Adrenal gland (tissue), 5 donors: ENCODE measurements at regions not wholly inside any gene's neighbourhood (a gene's known extent, or its start where the extent isn't known, plus 50 kb on each side); places are given as distances from the start of the nearest gene placed in this dataset.

Experiments used
- POLR2A ChIP-seq, 2 donors: fragments of 450-650 bp; IDR thresholded peaks; one replicate each; pipeline ENCODE4 v1.6.1; 2017; ENCODE audit warnings: antibody characterized with exemption in 2 of 2, mild to moderate bottlenecking in 2 of 2, moderate library complexity in 1 of 2
- TF ChIP-seq, protein P1 (sequence below), 6 experiments: fragments of 450-650 bp in 4 of 6; fragments of 200-600 bp in 2 of 6; sonication (generic) in 1 of 6; IDR thresholded peaks; 1 replicate in 5 of 6; 2 replicates in 1 of 6; pipeline versions ENCODE4 v1.5.1 to v1.8.0; 2016 to 2021; ENCODE audit warnings: antibody characterized with exemption in 6 of 6, mild to moderate bottlenecking in 2 of 6, moderate library complexity in 1 of 6
- donor health status: DM: no; HTN: no; CAD: no.

GRCh38 chr3:197407053-197407452 is 108.6 kb upstream of the DLG1 start:
- TF ChIP-seq, protein P1, sequence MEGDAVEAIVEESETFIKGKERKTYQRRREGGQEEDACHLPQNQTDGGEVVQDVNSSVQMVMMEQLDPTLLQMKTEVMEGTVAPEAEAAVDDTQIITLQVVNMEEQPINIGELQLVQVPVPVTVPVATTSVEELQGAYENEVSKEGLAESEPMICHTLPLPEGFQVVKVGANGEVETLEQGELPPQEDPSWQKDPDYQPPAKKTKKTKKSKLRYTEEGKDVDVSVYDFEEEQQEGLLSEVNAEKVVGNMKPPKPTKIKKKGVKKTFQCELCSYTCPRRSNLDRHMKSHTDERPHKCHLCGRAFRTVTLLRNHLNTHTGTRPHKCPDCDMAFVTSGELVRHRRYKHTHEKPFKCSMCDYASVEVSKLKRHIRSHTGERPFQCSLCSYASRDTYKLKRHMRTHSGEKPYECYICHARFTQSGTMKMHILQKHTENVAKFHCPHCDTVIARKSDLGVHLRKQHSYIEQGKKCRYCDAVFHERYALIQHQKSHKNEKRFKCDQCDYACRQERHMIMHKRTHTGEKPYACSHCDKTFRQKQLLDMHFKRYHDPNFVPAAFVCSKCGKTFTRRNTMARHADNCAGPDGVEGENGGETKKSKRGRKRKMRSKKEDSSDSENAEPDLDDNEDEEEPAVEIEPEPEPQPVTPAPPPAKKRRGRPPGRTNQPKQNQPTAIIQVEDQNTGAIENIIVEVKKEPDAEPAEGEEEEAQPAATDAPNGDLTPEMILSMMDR (IDR thresholded peaks at IDR 0.05) = no peak
- no peak for TF ChIP-seq POLR2A (IDR thresholded peaks at IDR 0.05)
